Erythroblast (primary cell): ENCODE measurements at regions not wholly inside any gene's neighbourhood (a gene's known extent, or its start where the extent isn't known, plus 50 kb on each side); places are given as distances from the start of the nearest gene placed in this dataset.

Source experiments
- GATA1 ChIP-seq: IDR thresholded peaks from 2 replicates; pipeline ENCODE4 v1.6.1; 2011; ENCODE audit warnings: low read depth, mild to moderate bottlenecking, control low read depth, low read length, moderate library complexity
- POLR2A ChIP-seq: IDR thresholded peaks from 2 replicates; pipeline ENCODE4 v1.6.1; 2011; ENCODE audit warnings: mild to moderate bottlenecking, low read length

DNA sequence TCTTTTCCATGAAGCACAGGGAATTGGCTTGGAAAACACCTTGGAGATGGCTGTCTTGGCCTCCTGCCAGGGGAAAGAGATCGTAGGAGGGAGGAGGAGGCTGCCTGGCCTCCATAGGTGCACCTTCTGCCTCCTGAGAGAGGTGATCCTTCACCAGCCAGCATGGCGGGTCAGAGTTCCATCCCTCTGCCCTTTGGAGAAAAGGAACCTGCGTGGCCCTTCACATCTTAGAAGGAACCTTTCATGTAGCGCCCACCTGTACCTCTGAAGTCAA is 58.2 kb upstream of the DRD2 start:
- TF ChIP-seq POLR2A (no peak), GATA1 (no peak)
